Body of pancreas (tissue), 4 donors: ENCODE measurements at regions not wholly inside any gene's neighbourhood (a gene's known extent, or its start where the extent isn't known, plus 50 kb on each side); places are given as distances from the start of the nearest gene placed in this dataset.

ENCODE experiments used
- ATAC-seq: fragments of 150-250 bp; one replicate; pipeline ENCODE4 v1.9.1; 2016
- DNase-seq, 4 donors: peaks; one replicate each; pipeline ENCODE4 v3.0.0-alpha.2; 2019
- H3K27ac ChIP-seq, 4 donors: fragments of 200-600 bp; sonication (generic); 1 replicate in 3 of 4; 2 replicates in 1 of 4; pipeline versions ENCODE4 v1.5.1 to v1.6.1; 2016 to 2019; ENCODE audit warnings: mild to moderate bottlenecking in 1 of 4, mixed read lengths in 1 of 4, moderate library complexity in 1 of 4
- H3K27me3 ChIP-seq, 2 donors: fragments of 200-600 bp; sonication (generic); one replicate each; pipeline ENCODE4 v1.6.0; 2016; ENCODE audit warnings: mild to moderate bottlenecking in 1 of 2
- H3K36me3 ChIP-seq, 2 donors: fragments of 200-600 bp; sonication (generic); replicated peaks in 1 of 2; 2 replicates each; pipeline ENCODE4 v1.5.1; 2016; ENCODE audit warnings: low read depth in 2 of 2; ENCODE audit not compliant: insufficient read depth in 1 of 2
- H3K4me1 ChIP-seq: fragments of 200-600 bp; sonication (generic); one replicate; pipeline ENCODE4 v1.6.0; 2016
- H3K4me3 ChIP-seq, 2 donors: fragments of 200-600 bp; sonication (generic); 1 replicate in 1 of 2; 2 replicates in 1 of 2; pipeline ENCODE4 v1.5.1; 2016 to 2019
- H3K9me3 ChIP-seq, 3 donors: fragments of 200-600 bp; sonication (generic); 1 replicate in 2 of 3; 2 replicates in 1 of 3; pipeline ENCODE4 v1.5.1; 2016
- CTCF ChIP-seq, 7 experiments: fragments of 450-650 bp in 4 of 7; fragments of 200-600 bp in 3 of 7; sonication (generic) in 3 of 7; IDR thresholded peaks; one replicate each; pipeline ENCODE4 v1.5.1; 2016 to 2019; ENCODE audit warnings: antibody characterized with exemption in 7 of 7
- POLR2A ChIP-seq, 3 donors: fragments of 450-650 bp; IDR thresholded peaks; one replicate each; pipeline ENCODE4 v1.6.1; 2016; ENCODE audit warnings: antibody characterized with exemption in 3 of 3, mild to moderate bottlenecking in 2 of 3
- WGBS, 2 donors: methylation state at CpG; one replicate each; pipeline ENCODE4 v1.1.5; 2017; 5-methylcytosine and 5-hydroxymethylcytosine counted together
- intact Hi-C: fragments of 100-400 bp; cut with DNase I; formaldehyde crosslinking; loops from one replicate; pipeline ENCODE4 v1.15.1; 2023

DNA sequence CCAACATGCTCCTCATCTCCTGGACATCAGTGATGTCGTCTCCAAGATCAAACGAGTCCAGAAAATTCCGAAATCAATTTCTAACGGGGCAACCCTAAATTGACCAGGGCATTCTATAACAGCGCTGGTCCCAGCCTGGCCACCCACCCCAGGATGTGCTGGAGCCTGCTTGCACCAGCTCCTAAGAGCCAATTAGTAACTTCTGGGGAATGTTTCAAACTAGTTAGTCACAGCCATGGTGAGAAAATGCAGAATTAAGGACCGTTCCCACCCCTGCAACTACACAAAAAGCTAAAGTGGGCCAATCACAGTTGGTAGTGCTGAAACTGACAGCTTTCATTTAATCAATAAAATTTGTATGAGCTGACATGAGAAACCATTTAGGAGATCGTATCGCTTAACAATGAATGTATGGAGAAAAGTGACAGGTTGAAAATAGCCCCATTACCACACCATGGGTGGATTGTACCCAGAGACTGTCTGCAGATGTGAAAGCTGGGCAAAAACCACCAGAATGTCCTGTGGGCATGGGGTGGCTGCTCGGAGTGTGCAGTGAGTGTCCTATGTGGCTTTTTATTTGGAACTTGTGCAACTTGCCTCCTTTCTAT, 165.7 kb upstream of the AFDN start:
- 50 to 53% methylated on average over 8 to 9 of the region's 9 CpGs for WGBS, 2 donors
- TF ChIP-seq POLR2A (IDR thresholded peaks at IDR 0.05) (no peak), CTCF (IDR thresholded peaks at IDR 0.05) (no peak)
- peak; percentile 10 for ATAC-seq
- Histone ChIP-seq H3K36me3 (no peaks in the 10 kb centered on the region), H3K27ac (peak overlapping the region in 2 of 4 donors; percentile 4 to 39), H3K4me1 (peaks cover 13% of the 10 kb centered on the region), H3K27me3 (no peaks in the 10 kb centered on the region), H3K9me3 (no peaks in the 10 kb centered on the region), H3K4me3 (no peak overlapping the region)
- no peak for DNase-seq
- intact Hi-C loops, result no loop called here

DNA sequence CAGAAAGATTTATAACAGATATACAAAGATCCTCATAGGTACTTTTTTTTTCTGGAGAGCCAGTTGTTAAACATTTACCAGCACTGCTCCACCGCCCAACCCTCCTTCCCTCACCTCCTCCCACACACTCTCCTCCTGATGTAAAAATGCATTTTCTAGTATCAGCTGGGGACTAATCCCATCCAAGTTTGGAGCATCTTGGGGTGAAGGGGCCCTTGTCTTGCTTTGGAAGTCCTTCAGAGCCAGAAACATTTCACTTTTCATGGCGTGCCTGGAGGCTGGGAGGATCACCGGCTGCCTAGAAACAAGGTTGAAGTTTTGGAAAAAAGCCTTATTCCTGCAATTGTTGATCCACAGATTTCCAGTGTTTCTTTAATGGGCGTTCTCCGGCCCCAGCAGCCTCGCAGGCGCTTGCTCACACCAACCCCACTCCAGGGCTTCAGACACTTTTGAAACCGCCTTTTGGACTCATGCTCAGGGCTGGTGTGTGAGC, 165.1 kb upstream of the AFDN start:
- WGBS, 2 donors, result 15 to 22% methylated on average over 8 of the region's 8 CpGs
- peaks cover 13% of the 10 kb centered on the region for H3K4me1 ChIP-seq
- ATAC-seq, result peak; percentile 79
- H3K9me3 ChIP-seq, result no peaks in the 10 kb centered on the region
- H3K27me3 ChIP-seq, result no peaks in the 10 kb centered on the region
- H3K36me3 ChIP-seq, result no peaks in the 10 kb centered on the region
- DNase-seq, result peak in 2 of 4 donors; percentile 16 to 47
- TF ChIP-seq POLR2A (IDR thresholded peaks at IDR 0.05) (no peak), CTCF (IDR thresholded peaks at IDR 0.05) (no peak)
- intact Hi-C loops, result no loop called here
- H3K27ac ChIP-seq, result peak overlapping the region in 2 of 4 donors; percentile 4 to 39
- H3K4me3 ChIP-seq, result no peak overlapping the region

DNA sequence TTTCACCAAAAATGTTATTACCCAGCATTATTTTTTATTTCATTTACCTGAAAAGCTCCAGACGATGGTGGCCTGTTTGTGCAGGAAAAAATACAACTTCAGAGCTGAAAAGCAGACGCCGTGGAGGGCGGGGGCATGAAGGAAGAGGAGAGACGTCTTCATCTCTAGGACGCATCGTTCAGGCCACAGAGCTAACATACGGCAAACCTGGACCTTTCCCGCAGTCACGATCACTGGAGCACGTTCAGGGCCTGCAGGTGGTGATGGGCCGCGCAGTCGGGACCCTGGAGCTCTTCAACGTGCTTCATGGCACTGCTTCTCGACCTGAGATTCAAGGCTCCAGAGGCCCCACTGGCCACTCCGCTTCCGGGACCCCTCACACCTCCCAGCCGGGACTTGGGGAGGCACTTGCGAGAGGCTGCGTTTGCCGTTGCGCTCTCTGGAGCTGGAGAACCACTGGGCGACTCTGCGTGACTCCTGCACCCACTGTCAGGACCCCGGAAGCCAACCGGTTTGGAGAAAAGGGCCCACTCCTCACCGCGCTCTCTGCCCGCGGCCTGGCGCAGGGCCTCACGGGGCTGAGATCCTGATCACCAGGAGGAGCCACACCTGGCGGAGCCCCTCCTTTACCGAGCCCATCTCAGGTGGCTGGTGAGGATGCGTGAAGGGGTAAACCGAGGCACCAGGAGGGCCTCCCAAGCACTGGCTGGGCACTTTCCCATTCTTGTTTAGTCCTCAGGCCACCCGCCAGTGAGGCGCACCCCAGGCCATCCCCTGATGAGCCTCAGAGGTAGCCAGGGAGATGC, 164.4 kb upstream of the AFDN start:
- ATAC-seq (no peak), DNase-seq (no peak)
- Histone ChIP-seq H3K27ac (no peak overlapping the region), H3K4me1 (peaks cover 13% of the 10 kb centered on the region), H3K27me3 (no peaks in the 10 kb centered on the region), H3K9me3 (no peaks in the 10 kb centered on the region), H3K36me3 (no peaks in the 10 kb centered on the region), H3K4me3 (no peak overlapping the region)
- TF ChIP-seq CTCF (IDR thresholded peaks at IDR 0.05), result no peak
- TF ChIP-seq POLR2A (IDR thresholded peaks at IDR 0.05), result no peak
- intact Hi-C loops, result no loop called here
- WGBS, 2 donors, result 86 to 87% methylated on average over 35 to 38 of the region's 39 CpGs

GRCh38 chr6:167662881-167663205, 163.9 kb upstream of the AFDN start:
- DNase-seq, result no peak
- no peaks in the 10 kb centered on the region for H3K9me3 ChIP-seq
- peaks cover 15% of the 10 kb centered on the region for H3K4me1 ChIP-seq

More at GRCh38 chr6:167662881-167663205, 163.9 kb upstream of the AFDN start:
- Histone ChIP-seq H3K36me3 (no peaks in the 10 kb centered on the region), H3K4me3 (no peak overlapping the region), H3K27me3 (no peaks in the 10 kb centered on the region), H3K27ac (no peak overlapping the region)
- TF ChIP-seq POLR2A (IDR thresholded peaks at IDR 0.05) (no peak), CTCF (IDR thresholded peaks at IDR 0.05) (no peak)
- no peak for ATAC-seq
- intact Hi-C loops, result no loop called here
- 62 to 82% methylated on average over 5 to 14 of the region's 14 CpGs for WGBS, 2 donors
